Stomach (tissue), 8 donors: ENCODE measurements at regions not wholly inside any gene's neighbourhood (a gene's known extent, or its start where the extent isn't known, plus 50 kb on each side); places are given as distances from the start of the nearest gene placed in this dataset.

Experiments used
- DNase-seq, 2 donors: peaks; one replicate each; pipeline versions ENCODE4 v3.0.0 to v3.0.0-alpha.2; 2013 to 2019
- H3K27ac ChIP-seq, 5 donors: fragments of 200-600 bp in 4 of 5; sonication (generic) in 4 of 5; one replicate each; pipeline ENCODE4 v1.5.1; 2013 to 2019; ENCODE audit warnings: mild to moderate bottlenecking in 1 of 5, moderate library complexity in 1 of 5
- H3K27me3 ChIP-seq, 3 donors: fragments of 200-600 bp; sonication (generic); one replicate each; pipeline ENCODE4 v1.5.1; 2017 to 2019; ENCODE audit warnings: mixed run types in 1 of 3
- H3K36me3 ChIP-seq, 4 donors: fragments of 200-600 bp; sonication (generic); 1 replicate in 3 of 4; 2 replicates in 1 of 4; pipeline ENCODE4 v1.5.1; 2016 to 2019
- H3K4me1 ChIP-seq, 4 donors: fragments of 200-600 bp; sonication (generic); one replicate each; pipeline ENCODE4 v1.5.1; 2016 to 2019
- H3K4me3 ChIP-seq, 4 donors: fragments of 200-600 bp; sonication (generic) in 3 of 4; one replicate each; pipeline ENCODE4 v1.5.1; 2016 to 2019; ENCODE audit warnings: mild to moderate bottlenecking in 1 of 4
- H3K9me3 ChIP-seq, 4 donors: fragments of 200-600 bp; sonication (generic); one replicate each; pipeline ENCODE4 v1.5.1; 2016 to 2019
- EP300 ChIP-seq: sonication (generic); formaldehyde crosslinking; IDR thresholded peaks from one replicate; pipeline ENCODE4 v1.6.1; 2017; ENCODE audit warnings: antibody characterized with exemption
- POLR2A ChIP-seq, 4 donors: fragments of 450-650 bp; IDR thresholded peaks; one replicate each; pipeline ENCODE4 v1.6.1; 2016; ENCODE audit warnings: antibody characterized with exemption in 4 of 4, control low read depth in 2 of 4, mild to moderate bottlenecking in 1 of 4, moderate library complexity in 1 of 4
- POLR2AphosphoS5 ChIP-seq, 3 donors: sonication (generic); formaldehyde crosslinking; IDR thresholded peaks; one replicate each; pipeline ENCODE4 v1.6.1; 2016; ENCODE audit warnings: antibody characterized with exemption in 3 of 3
- WGBS, 5 donors: extraction: QIAGEN DNeasy Blood & Tissue Kit in 3 of 5; methylation state at CpG; one replicate each; pipeline versions ENCODE4 v1.1.5 to v1.1.7; 2013 to 2018; 5-methylcytosine and 5-hydroxymethylcytosine counted together
- intact Hi-C: fragments of 100-400 bp; cut with DNase I; formaldehyde crosslinking; loops from one replicate; pipeline ENCODE4 v1.15.1; 2023; ENCODE audit warnings: low total_unique reads
- TF ChIP-seq, protein P1 (sequence below), 7 experiments: fragments of 450-650 bp in 4 of 7; fragments of 200-600 bp in 3 of 7; sonication (generic) in 3 of 7; IDR thresholded peaks; one replicate each; pipeline ENCODE4 v1.5.1; 2016 to 2019; ENCODE audit warnings: antibody characterized with exemption in 7 of 7, control low read depth in 2 of 7, mild to moderate bottlenecking in 1 of 7
- donor health status: healthy with polysubstance abuse.
- donor health status: Bipolar disorder and iron deficiency.
- donor health status: healthy.

DNA sequence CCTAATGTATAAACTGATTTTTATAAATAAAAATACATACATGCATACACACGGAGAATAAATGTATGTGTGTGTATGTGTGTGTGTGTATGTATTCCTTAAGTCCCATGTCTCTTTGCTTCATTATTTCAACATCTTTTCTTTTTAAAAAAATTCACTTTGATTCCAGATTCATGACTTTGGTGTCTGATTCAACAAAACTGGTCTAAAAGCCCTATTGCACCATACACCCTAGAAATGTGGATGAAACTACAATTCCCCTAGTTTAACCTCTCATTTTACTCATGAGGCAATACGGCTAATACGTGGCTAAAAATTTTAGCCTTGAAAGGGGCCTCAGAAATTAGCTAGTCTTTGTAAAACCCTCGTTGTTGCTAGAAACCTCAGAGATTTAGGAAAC is 228.1 kb downstream of the ADAMTS9 start:
- Histone ChIP-seq H3K36me3 (no peaks in the 10 kb centered on the region), H3K27me3 (no peaks in the 10 kb centered on the region), H3K4me1 (peaks cover 0 to 4% (median 0%) of the 10 kb centered on the region in 4 donors), H3K27ac (no peak overlapping the region), H3K9me3 (no peaks in the 10 kb centered on the region), H3K4me3 (no peak overlapping the region)
- 66 to 81% (median 78%) methylated on average over 4 of the region's 4 CpGs for WGBS, 5 donors
- intact Hi-C loops, result no loop called here
- no peak for TF ChIP-seq POLR2A (IDR thresholded peaks at IDR 0.05)
- no peak for TF ChIP-seq POLR2AphosphoS5 (IDR thresholded peaks at IDR 0.05)
- TF ChIP-seq, protein P1, sequence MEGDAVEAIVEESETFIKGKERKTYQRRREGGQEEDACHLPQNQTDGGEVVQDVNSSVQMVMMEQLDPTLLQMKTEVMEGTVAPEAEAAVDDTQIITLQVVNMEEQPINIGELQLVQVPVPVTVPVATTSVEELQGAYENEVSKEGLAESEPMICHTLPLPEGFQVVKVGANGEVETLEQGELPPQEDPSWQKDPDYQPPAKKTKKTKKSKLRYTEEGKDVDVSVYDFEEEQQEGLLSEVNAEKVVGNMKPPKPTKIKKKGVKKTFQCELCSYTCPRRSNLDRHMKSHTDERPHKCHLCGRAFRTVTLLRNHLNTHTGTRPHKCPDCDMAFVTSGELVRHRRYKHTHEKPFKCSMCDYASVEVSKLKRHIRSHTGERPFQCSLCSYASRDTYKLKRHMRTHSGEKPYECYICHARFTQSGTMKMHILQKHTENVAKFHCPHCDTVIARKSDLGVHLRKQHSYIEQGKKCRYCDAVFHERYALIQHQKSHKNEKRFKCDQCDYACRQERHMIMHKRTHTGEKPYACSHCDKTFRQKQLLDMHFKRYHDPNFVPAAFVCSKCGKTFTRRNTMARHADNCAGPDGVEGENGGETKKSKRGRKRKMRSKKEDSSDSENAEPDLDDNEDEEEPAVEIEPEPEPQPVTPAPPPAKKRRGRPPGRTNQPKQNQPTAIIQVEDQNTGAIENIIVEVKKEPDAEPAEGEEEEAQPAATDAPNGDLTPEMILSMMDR (IDR thresholded peaks at IDR 0.05), result no peak
- no peak for TF ChIP-seq EP300
- no peak for DNase-seq

DNA sequence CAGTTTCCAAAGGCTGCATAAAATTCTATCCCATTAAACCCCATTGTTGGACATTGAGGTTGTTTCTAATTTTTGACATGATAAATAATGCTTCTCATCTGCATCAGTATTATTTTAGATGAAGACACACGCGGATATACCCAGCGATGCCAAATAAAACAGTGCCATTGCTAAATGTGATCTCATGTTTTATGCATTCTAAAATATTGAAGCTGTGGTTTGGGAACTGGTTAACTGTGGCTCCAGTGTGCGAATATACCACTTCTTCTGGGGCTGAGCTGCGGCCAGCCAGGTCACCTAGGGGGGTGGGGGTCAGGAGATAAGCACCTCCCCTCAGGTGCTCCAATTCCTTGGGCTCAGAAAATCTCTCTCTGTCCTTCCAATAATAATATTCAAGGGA is 230.0 kb downstream of the ADAMTS9 start:
- Histone ChIP-seq H3K9me3 (no peaks in the 10 kb centered on the region), H3K4me3 (no peak overlapping the region), H3K27me3 (no peaks in the 10 kb centered on the region), H3K27ac (no peak overlapping the region), H3K4me1 (peaks cover 0 to 4% (median 0%) of the 10 kb centered on the region in 4 donors), H3K36me3 (no peaks in the 10 kb centered on the region)
- intact Hi-C loops, result no loop called here
- no peak for DNase-seq
- WGBS, 5 donors, result 72 to 80% (median 75%) methylated on average over 5 of the region's 5 CpGs
- TF ChIP-seq POLR2A (IDR thresholded peaks at IDR 0.05) (no peak), EP300 (no peak), POLR2AphosphoS5 (IDR thresholded peaks at IDR 0.05) (no peak)
- TF ChIP-seq, protein P1 (IDR thresholded peaks at IDR 0.05), result no peak

DNA sequence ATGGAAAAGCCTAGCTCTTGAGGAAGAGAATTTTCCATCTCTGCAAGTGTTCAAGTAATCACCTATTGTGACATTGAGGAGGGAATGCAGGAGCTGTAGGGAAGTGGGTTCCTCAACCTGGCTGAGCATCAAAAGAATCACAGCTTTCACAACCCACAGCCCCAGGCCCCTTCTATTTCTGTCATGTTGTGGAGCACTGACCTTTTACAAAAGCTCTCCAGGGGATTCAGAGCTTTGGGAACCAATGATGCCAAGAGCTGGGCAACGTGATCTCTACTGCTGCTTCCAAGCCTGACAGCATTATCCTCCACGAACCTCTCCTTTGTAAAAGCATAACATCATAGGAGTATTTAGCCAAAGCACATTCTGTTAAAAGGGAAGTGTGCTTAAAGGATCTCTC is 231.1 kb downstream of the ADAMTS9 start:
- intact Hi-C loops, result no loop called here
- Histone ChIP-seq H3K4me1 (no peaks in the 10 kb centered on the region), H3K27ac (no peak overlapping the region), H3K36me3 (no peaks in the 10 kb centered on the region), H3K4me3 (no peak overlapping the region), H3K27me3 (no peaks in the 10 kb centered on the region), H3K9me3 (no peaks in the 10 kb centered on the region)
- WGBS, 5 donors, result 36 to 66% (median 52%) methylated on average over 2 of the region's 2 CpGs
- no peak for DNase-seq
- TF ChIP-seq, protein P1 (IDR thresholded peaks at IDR 0.05), result no peak
- TF ChIP-seq POLR2A (IDR thresholded peaks at IDR 0.05), result no peak

DNA sequence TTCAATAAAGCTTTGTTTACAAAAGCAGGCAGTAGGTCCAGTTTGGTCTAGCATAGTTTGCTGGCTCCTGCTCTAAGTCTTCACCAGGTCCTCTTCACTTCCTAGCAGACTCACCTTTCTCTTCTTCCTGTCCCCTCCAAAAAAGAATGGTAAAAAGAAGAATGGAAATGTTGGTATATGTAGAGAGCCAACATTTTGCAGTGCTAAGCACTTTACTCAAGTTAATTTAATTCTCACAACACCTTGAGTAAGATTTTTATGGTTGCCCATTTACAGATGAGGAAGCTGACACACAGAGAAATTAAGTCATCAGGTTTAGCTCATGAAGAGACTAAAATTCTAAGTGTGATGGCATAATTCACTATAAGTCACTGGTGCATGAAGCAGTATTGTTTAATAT is 230.1 kb upstream of the PRICKLE2 start:
- no peak for DNase-seq
- H3K27me3 ChIP-seq, result no peaks in the 10 kb centered on the region
- peaks cover 0 to 5% (median 2%) of the 10 kb centered on the region in 4 donors for H3K4me1 ChIP-seq
- TF ChIP-seq POLR2A (IDR thresholded peaks at IDR 0.05) (no peak), EP300 (no peak), POLR2AphosphoS5 (IDR thresholded peaks at IDR 0.05) (no peak)
- TF ChIP-seq, protein P1 (IDR thresholded peaks at IDR 0.05), result no peak
- no peaks in the 10 kb centered on the region for H3K36me3 ChIP-seq
- H3K27ac ChIP-seq, result no peak overlapping the region
- H3K4me3 ChIP-seq, result no peak overlapping the region
- intact Hi-C loops, result no loop called here
- no peaks in the 10 kb centered on the region for H3K9me3 ChIP-seq

DNA sequence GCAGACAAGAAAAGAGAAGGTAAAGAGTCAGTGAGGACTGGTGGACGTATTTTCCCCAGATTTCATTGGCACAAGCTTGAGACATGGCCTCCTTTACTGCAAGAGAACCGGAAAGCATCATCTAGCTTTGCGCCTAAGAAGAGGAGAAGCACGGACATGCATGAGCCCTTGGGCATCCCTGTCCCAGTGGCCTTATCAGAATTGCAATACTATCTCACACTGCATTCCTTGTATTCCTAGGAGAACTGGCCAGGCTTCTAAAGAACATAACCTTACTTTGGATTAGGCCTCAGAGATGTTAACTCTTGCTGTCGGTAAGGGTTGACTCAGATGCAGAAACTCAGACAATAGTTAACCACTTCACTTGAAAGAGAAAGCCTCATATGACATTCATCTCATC is 229.5 kb upstream of the PRICKLE2 start:
- Histone ChIP-seq H3K9me3 (no peaks in the 10 kb centered on the region), H3K36me3 (no peaks in the 10 kb centered on the region)
- 77 to 92% (median 84%) methylated on average over 5 of the region's 5 CpGs for WGBS, 5 donors

More for the DNA sequence above, 229.5 kb upstream of the PRICKLE2 start:
- TF ChIP-seq POLR2AphosphoS5 (IDR thresholded peaks at IDR 0.05), result no peak
- intact Hi-C loops, result no loop called here
- Histone ChIP-seq H3K27ac (no peak overlapping the region), H3K4me1 (peaks cover 0 to 8% (median 3%) of the 10 kb centered on the region in 4 donors), H3K4me3 (no peak overlapping the region), H3K27me3 (no peaks in the 10 kb centered on the region)
- no peak for DNase-seq
